ENCODE measurements at regions not wholly inside any gene's neighbourhood (a gene's known extent, or its start where the extent isn't known, plus 50 kb on each side); places are given as distances from the start of the nearest gene placed in this dataset.

DNA sequence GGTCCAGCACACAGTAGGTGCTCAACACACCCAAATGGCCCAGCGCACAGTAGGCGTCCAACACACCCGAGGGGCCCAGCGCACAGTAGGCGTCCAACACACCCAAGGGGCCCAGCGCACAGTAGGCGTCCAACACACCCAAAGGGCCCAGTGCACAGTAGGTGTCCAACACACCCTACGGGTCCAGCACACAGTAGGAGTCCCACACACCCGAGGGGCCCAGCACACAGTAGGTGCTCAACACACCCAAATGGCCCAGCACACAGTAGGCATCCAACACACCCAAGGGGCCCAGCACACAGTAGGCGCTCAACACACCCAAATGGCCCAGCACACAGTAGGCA is 80.8 kb downstream of the FOXL3 start:
- CTCF ChIA-PET, result no interaction called here
- Mint-ChIP-seq H3K27ac (no peak overlapping the region), H3K4me3 (no peak overlapping the region), H3K4me1 (peaks cover 13% of the 10 kb centered on the region), H3K36me3 (no peaks in the 10 kb centered on the region), H3K9me3 (ENCODE audit: low read depth) (no peaks in the 10 kb centered on the region), H3K27me3 (peaks cover 7% of the 10 kb centered on the region)
- no peak for ATAC-seq
- no peak for DNase-seq

- peaks cover 5% of the 10 kb centered on the region for H3K27me3 Mint-ChIP-seq
- H3K4me1 Mint-ChIP-seq, result peaks cover 8% of the 10 kb centered on the region
- no peak overlapping the region for H3K4me3 Mint-ChIP-seq
- ATAC-seq, result no peak
- no peak for DNase-seq
- H3K36me3 Mint-ChIP-seq, result no peaks in the 10 kb centered on the region
- no peak overlapping the region for H3K27ac Mint-ChIP-seq
- CTCF ChIA-PET, result no interaction called here
- no peaks in the 10 kb centered on the region for H3K9me3 Mint-ChIP-seq (ENCODE audit: low read depth)
Observed at GRCh38 chr7:371119-371778, 81.3 kb downstream of the FOXL3 start.

- H3K4me3 Mint-ChIP-seq, result no peak overlapping the region
- H3K4me1 Mint-ChIP-seq, result peaks cover under 1% of the 10 kb centered on the region
- no peak for DNase-seq
- CTCF ChIA-PET, result no interaction called here
- H3K27me3 Mint-ChIP-seq, result no peaks in the 10 kb centered on the region
- no peak for ATAC-seq
- no peaks in the 10 kb centered on the region for H3K36me3 Mint-ChIP-seq
- H3K9me3 Mint-ChIP-seq (ENCODE audit: low read depth), result no peaks in the 10 kb centered on the region
- H3K27ac Mint-ChIP-seq, result no peak overlapping the region
Observed at GRCh38 chr7:371779-372545, 82.0 kb downstream of the FOXL3 start.

GRCh38 chr7:372546-372931 is 82.6 kb downstream of the FOXL3 start:
- no peaks in the 10 kb centered on the region for H3K36me3 Mint-ChIP-seq
- CTCF ChIA-PET, result no interaction called here
- H3K27me3 Mint-ChIP-seq, result no peaks in the 10 kb centered on the region
- H3K27ac Mint-ChIP-seq, result no peak overlapping the region
- H3K9me3 Mint-ChIP-seq (ENCODE audit: low read depth), result no peaks in the 10 kb centered on the region
- H3K4me3 Mint-ChIP-seq, result no peak overlapping the region
- DNase-seq, result no peak
- ATAC-seq, result no peak
- H3K4me1 Mint-ChIP-seq, result no peaks in the 10 kb centered on the region

GRCh38 chr7:372932-373791 is 83.2 kb downstream of the FOXL3 start:
- no peaks in the 10 kb centered on the region for H3K4me1 Mint-ChIP-seq
- H3K36me3 Mint-ChIP-seq, result no peaks in the 10 kb centered on the region
- DNase-seq (no peak), ATAC-seq (no peak)
- no peak overlapping the region for H3K27ac Mint-ChIP-seq
- H3K9me3 Mint-ChIP-seq (ENCODE audit: low read depth), result no peaks in the 10 kb centered on the region
- CTCF ChIA-PET, result no interaction called here
- H3K4me3 Mint-ChIP-seq, result no peak overlapping the region
- no peaks in the 10 kb centered on the region for H3K27me3 Mint-ChIP-seq

DNA sequence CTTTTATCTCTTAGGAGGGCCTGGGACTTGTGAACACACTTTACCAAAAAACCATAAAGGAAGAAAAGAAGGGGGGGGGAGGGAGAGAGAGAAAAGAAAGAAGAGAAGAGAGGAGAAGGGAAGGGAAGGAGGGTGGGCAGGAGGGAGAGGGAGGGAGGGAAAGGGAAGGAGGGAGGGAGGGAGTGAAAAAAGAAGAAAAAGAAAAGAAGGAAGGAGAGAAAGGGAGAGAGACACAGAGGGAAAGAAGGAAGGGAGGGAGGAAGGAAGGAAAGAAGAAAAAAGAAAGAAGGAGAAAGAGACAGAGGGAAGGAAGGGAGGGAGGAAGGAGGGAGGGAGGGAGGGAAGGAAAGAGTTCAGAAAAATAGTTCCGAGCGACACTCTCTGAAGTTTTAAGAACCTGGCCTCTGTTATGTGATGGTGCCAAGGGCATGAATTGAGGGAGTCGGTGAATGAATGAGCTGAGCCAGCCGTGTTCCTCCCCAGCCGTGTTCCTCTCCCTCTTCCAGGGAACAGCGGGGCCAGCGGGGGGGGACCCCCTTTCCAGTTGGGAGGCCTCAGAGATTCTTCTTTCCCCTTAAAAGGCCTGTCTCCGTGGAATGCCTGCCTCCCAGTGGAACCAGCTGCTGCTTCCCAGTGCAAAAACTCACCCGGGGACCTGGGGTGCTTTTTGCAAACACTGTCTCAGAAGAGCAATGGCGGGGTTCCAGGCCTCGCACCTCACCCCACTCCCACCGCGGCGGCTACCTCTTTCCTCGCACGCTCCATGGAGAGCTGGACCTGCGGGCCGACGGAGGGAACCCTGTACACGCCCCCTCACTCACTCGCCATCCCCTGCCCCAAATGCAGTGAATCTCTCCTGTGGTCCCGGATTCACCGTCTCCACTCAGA is 84.1 kb downstream of the FOXL3 start:
- H3K27ac Mint-ChIP-seq, result no peak overlapping the region

DNA sequence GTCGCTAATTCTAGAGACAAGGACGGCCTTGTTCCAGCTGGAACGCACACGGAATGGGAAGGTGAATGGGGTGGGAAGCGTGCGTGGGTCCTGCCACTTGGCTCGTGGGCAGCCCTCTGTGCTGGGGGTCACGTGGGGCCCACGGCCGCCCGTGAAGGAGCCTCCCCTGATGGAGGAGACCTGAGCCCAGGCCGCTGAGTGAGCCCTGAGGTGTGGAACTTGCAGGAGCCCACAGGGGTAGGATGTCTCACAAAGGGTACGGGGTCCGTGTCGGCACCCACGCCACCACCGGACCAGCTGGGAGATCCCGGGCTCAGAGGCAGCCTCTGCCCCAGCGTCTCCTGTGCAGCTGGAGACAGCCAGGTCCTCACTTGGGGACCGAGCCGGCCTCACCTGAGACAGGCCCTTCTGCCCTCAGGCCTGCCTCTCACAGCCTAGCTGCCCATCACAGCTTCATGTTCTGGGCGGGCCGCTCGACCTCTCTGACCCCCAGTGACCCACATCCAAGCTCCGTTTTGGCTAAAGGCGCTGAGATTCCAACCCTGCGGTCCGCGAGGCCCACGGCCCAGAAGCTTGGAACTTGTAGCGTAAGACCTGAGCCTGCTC is 84.8 kb downstream of the FOXL3 start:
- no peak overlapping the region for H3K27ac Mint-ChIP-seq
- CTCF ChIA-PET, result no interaction called here

More for the DNA sequence above, 84.1 kb downstream of the FOXL3 start:
- H3K4me3 Mint-ChIP-seq, result no peak overlapping the region
- ATAC-seq, result no peak
- H3K36me3 Mint-ChIP-seq, result no peaks in the 10 kb centered on the region
- no peaks in the 10 kb centered on the region for H3K9me3 Mint-ChIP-seq (ENCODE audit: low read depth)
- DNase-seq, result no peak
- CTCF ChIA-PET, result no interaction called here
- H3K27me3 Mint-ChIP-seq, result no peaks in the 10 kb centered on the region
- no peaks in the 10 kb centered on the region for H3K4me1 Mint-ChIP-seq

GRCh38 chr7:375321-375831 is 85.4 kb downstream of the FOXL3 start:
- ATAC-seq, result no peak
- H3K27ac Mint-ChIP-seq, result no peak overlapping the region
- H3K9me3 Mint-ChIP-seq (ENCODE audit: low read depth), result no peaks in the 10 kb centered on the region
- no peak overlapping the region for H3K4me3 Mint-ChIP-seq
- DNase-seq, result no peak
- CTCF ChIA-PET, result no interaction called here
- no peaks in the 10 kb centered on the region for H3K27me3 Mint-ChIP-seq
- H3K4me1 Mint-ChIP-seq, result no peaks in the 10 kb centered on the region
- H3K36me3 Mint-ChIP-seq, result no peaks in the 10 kb centered on the region

More for the DNA sequence above, 84.8 kb downstream of the FOXL3 start:
- Mint-ChIP-seq H3K27me3 (no peaks in the 10 kb centered on the region), H3K4me1 (no peaks in the 10 kb centered on the region), H3K36me3 (no peaks in the 10 kb centered on the region), H3K4me3 (no peak overlapping the region), H3K9me3 (ENCODE audit: low read depth) (no peaks in the 10 kb centered on the region)
- ATAC-seq (no peak), DNase-seq (no peak)

DNA sequence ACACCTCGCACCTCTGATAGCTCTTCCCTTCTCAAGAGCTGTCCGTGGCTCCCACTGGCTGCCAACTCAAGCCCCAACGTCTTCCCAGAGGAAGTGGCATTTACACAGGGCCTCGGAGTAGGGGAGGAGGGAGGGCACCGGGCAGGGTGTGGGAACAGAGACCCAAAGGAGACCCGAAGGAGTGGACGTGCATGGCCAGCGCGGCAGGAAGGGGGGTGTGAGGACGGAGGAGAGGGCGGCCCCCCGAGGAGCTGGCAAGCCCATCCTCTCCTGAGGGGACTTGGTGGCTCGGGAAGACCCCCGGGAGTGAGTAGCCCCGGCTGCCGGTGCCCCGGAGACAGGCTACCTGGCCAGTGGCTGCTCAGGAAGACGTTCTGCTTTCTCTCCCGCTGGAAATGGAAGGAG is 85.9 kb downstream of the FOXL3 start:
- no peak for DNase-seq
- ATAC-seq, result no peak
- CTCF ChIA-PET, result no interaction called here
- no peaks in the 10 kb centered on the region for H3K27me3 Mint-ChIP-seq
- no peaks in the 10 kb centered on the region for H3K9me3 Mint-ChIP-seq (ENCODE audit: low read depth)
- H3K36me3 Mint-ChIP-seq, result no peaks in the 10 kb centered on the region
- H3K4me3 Mint-ChIP-seq, result no peak overlapping the region
- peaks cover 2% of the 10 kb centered on the region for H3K4me1 Mint-ChIP-seq
- no peak overlapping the region for H3K27ac Mint-ChIP-seq

DNA sequence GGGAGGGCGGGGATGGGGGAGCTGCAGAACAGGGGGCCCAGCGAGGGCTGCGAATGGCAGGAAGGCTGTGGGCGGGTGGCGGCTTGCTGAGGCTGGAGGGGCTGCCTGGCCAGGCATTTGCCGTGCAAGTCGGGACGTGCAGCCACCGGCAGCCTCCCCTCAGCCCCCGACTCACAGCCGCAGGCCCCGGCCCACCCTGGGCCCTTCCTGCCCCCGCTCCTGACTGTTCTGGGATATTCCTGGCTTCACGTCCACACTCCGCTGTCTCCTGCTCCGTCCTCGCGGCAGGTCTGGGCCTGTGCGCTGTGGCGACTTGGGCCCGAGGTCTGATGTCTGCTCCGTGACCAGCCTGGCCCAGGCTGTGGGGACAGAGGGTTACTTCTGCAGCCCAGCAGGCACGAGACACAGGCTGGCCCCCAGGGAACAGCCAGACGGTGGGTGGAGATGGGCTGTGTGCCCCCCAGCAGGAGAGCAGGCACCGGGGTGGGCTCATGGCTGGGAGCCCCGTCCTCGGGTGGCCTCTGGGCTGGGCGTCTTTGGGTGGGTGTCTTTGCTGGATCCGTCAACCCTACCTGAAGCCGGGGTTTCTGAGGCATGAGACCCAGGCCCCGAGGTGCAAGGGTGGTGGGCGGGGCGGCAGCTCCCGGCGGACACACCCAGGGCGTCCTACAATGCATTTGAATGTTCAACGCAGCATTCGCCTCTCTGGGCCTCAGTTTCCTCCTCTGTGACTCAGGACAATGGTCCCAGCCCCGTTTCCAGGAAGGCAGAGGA is 86.5 kb downstream of the FOXL3 start:
- ATAC-seq (no peak), DNase-seq (no peak)
- Mint-ChIP-seq H3K9me3 (ENCODE audit: low read depth) (no peaks in the 10 kb centered on the region), H3K27ac (no peak overlapping the region), H3K27me3 (no peaks in the 10 kb centered on the region), H3K4me3 (no peak overlapping the region), H3K36me3 (no peaks in the 10 kb centered on the region), H3K4me1 (peaks cover 7% of the 10 kb centered on the region)
- CTCF ChIA-PET, result no interaction called here

- H3K27me3 Mint-ChIP-seq, result no peaks in the 10 kb centered on the region
- CTCF ChIA-PET, result no interaction called here
- H3K27ac Mint-ChIP-seq, result no peak overlapping the region
- no peak overlapping the region for H3K4me3 Mint-ChIP-seq
- H3K9me3 Mint-ChIP-seq (ENCODE audit: low read depth), result no peaks in the 10 kb centered on the region
- peaks cover 14% of the 10 kb centered on the region for H3K4me1 Mint-ChIP-seq
- no peak for ATAC-seq
- no peak for DNase-seq
- H3K36me3 Mint-ChIP-seq, result no peaks in the 10 kb centered on the region
Observed at GRCh38 chr7:377080-378040, 87.4 kb downstream of the FOXL3 start.

Measured in activated CD8-positive, alpha-beta memory T cell treated with anti-CD3 and anti-CD28 coated beads, Interleukin-2, amount 10 ng/mL, durations not matched to agents 7 days and 5 days (primary cell).